K562 (cell line): ENCODE measurements at regions not wholly inside any gene's neighbourhood (a gene's known extent, or its start where the extent isn't known, plus 50 kb on each side); places are given as distances from the start of the nearest gene placed in this dataset.

Experiments
- ATAC-seq: fragments of 200-7000 bp; cut with Tn5 transposase; 3 replicates; pipeline ENCODE4 v1.9.1; 2020; ENCODE audit warnings: moderate library complexity
- BruUV-seq: library from RNA; stranded (reverse); fragments of 400-500 nt; replicated peaks from 2 replicates; lab custom pipeline; 2021; lab: Mats Ljungman, UMichigan
- CTCF ChIA-PET: fragments of 300-600 bp; formaldehyde crosslinking; extraction: SDS; loops from one replicate; lab custom pipeline; 2021; ENCODE audit warnings: low intra/inter-chr PET ratio; lab: Yijun Ruan, JAX
- POLR2A ChIA-PET: fragments of 300-600, 350-650 bp; sonication (Branson Sonifier 250); formaldehyde crosslinking; extraction: SDS; loops from one replicate; lab custom pipeline; 2021; ENCODE audit warnings: antibody characterized with exemption, inconsistent platforms; lab: Yijun Ruan, JAX
- DNase-seq, 4 experiments: peaks; one replicate each; pipeline versions ENCODE4 v3.0.0 to v3.0.0-alpha.2; 2011 to 2018; ENCODE audit warnings: low spot score in 3 of 4, mixed read lengths in 3 of 4; ENCODE audit errors: extremely low read depth in 1 of 4
- FAIRE-seq: peaks from 2 replicates; lab custom pipeline; 2011; peaks lifted over from hg19 to GRCh38; lab: Jason Lieb, UNC
- H2AFZ ChIP-seq: 2 replicates; pipeline ENCODE4 v1.6.0; 2011; ENCODE audit warnings: low read depth, low read length, control low read depth, inconsistent platforms
- H3K27ac ChIP-seq: fragments of 200-600 bp; 3 replicates; pipeline ENCODE4 v1.8.0; 2011; ENCODE audit warnings: low read depth, mild to moderate bottlenecking, control low read depth, inconsistent platforms, low read length, moderate library complexity, mixed read lengths; ENCODE audit errors: extremely low read depth
- H3K27me3 ChIP-seq, 2 experiments: fragments of 300-600 bp in 1 of 2; 2 replicates in 1 of 2; 3 replicates in 1 of 2; pipeline versions ENCODE4 v1.6.0 to v1.8.0; 2011; ENCODE audit warnings: inconsistent platforms in 2 of 2, low read length in 2 of 2, mild to moderate bottlenecking in 1 of 2, mixed read lengths in 1 of 2, moderate library complexity in 1 of 2; ENCODE audit not compliant: control insufficient read depth in 2 of 2, insufficient read depth in 2 of 2
- H3K36me3 ChIP-seq: fragments of 300-600 bp; 3 replicates; pipeline ENCODE4 v1.8.0; 2011; ENCODE audit warnings: mild to moderate bottlenecking, low read length, inconsistent platforms; ENCODE audit not compliant: control insufficient read depth, insufficient read depth
- H3K4me1 ChIP-seq, 2 experiments: fragments of 200-600 bp in 1 of 2; replicated peaks in 1 of 2; 2 replicates in 1 of 2; 3 replicates in 1 of 2; pipeline versions ENCODE4 v1.5.1 to v1.8.0; 2011; ENCODE audit warnings: inconsistent platforms in 2 of 2, low read length in 2 of 2, mild to moderate bottlenecking in 1 of 2, mixed read lengths in 1 of 2, moderate library complexity in 1 of 2; ENCODE audit not compliant: control insufficient read depth in 2 of 2, insufficient read depth in 2 of 2
- H3K4me2 ChIP-seq: 2 replicates; pipeline ENCODE4 v1.6.1; 2011; ENCODE audit warnings: low read length, control low read depth, inconsistent platforms, mixed read lengths; ENCODE audit not compliant: insufficient read depth
- H3K4me3 ChIP-seq: fragments of 200-600 bp; sonication (generic), shearing (Covaris generic); 2 replicates; pipeline ENCODE4 v1.5.1; 2016; ENCODE audit warnings: control low read depth, inconsistent platforms
- H3K79me2 ChIP-seq: fragments of 200-600 bp; 3 replicates; pipeline ENCODE4 v1.8.0; 2011; ENCODE audit warnings: low read length, inconsistent platforms; ENCODE audit not compliant: control insufficient read depth, insufficient read depth
- H3K9ac ChIP-seq, 2 experiments: 2 replicates each; pipeline versions ENCODE4 v1.6.0 to v1.6.1; 2011; ENCODE audit warnings: low read depth in 2 of 2, low read length in 2 of 2, control low read depth in 1 of 2, inconsistent platforms in 1 of 2, mild to moderate bottlenecking in 1 of 2, mixed read lengths in 1 of 2; ENCODE audit not compliant: insufficient read depth in 1 of 2
- H3K9me1 ChIP-seq: one replicate; pipeline ENCODE4 v1.6.0; 2011; ENCODE audit warnings: inconsistent platforms, mild to moderate bottlenecking, low read length, moderate library complexity; ENCODE audit not compliant: control insufficient read depth, insufficient read depth
- H3K9me3 ChIP-seq: replicated peaks from 2 replicates; pipeline ENCODE4 v1.5.1; 2011; ENCODE audit warnings: low read depth, low read length, inconsistent platforms; ENCODE audit not compliant: control insufficient read depth, insufficient read depth
- H4K20me1 ChIP-seq: replicated peaks from 2 replicates; pipeline ENCODE4 v1.6.1; 2011; ENCODE audit warnings: low read length, inconsistent platforms, mixed read lengths; ENCODE audit not compliant: control insufficient read depth, insufficient read depth
- CTCF ChIP-seq, 3 experiments: IDR thresholded peaks in 2 of 3; conservative IDR thresholded peaks in 1 of 3; 2 replicates each; pipeline ENCODE4 v1.5.1; 2011 to 2012; ENCODE audit warnings: low read length in 3 of 3, mild to moderate bottlenecking in 3 of 3, control low read depth in 2 of 3, improper control_type of control experiment in 1 of 3, inconsistent platforms in 1 of 3, low read depth in 1 of 3, mixed read lengths in 1 of 3, moderate library complexity in 1 of 3; ENCODE audit not compliant: insufficient read depth in 2 of 3
- DACH1 ChIP-seq: fragments of 450-650 bp; IDR thresholded peaks from 2 replicates; pipeline ENCODE4 v1.6.1; 2018; ENCODE audit not compliant: partially characterized antibody
- SMC3 ChIP-seq: conservative IDR thresholded peaks from 2 replicates; pipeline ENCODE4 v1.6.1; 2011; ENCODE audit warnings: low read depth, low read length, improper control_type of control experiment; ENCODE audit not compliant: insufficient read depth
- ZBTB11 ChIP-seq, 3 experiments: fragments of 200-800 bp in 1 of 3; fragments of 250-450 bp in 1 of 3; fragments of 450-650 bp in 1 of 3; sonication (Bioruptor Pico) in 1 of 3; sonication (Bioruptor generic) in 1 of 3; formaldehyde crosslinking in 1 of 3; IDR thresholded peaks; 2 replicates each; pipeline versions ENCODE4 v1.6.1 to v1.8.0; 2016 to 2022; ENCODE audit warnings: mild to moderate bottlenecking in 2 of 3, missing genetic modification characterization in 2 of 3, missing compliant biosample characterization in 1 of 3, moderate library complexity in 1 of 3
- ZNF407 ChIP-seq: fragments of 450-650 bp; IDR thresholded peaks from 2 replicates; pipeline ENCODE4 v1.6.1; 2016; ENCODE audit warnings: low read depth
- WGBS: fragments of 100-300 bp; shearing (Covaris generic); methylation state at CpG from one replicate; pipeline ENCODE4 v1.1.6; 2016; ENCODE audit warnings: low coverage, mixed read lengths; ENCODE audit not compliant: insufficient coverage; ENCODE audit errors: missing lambda C conversion rate; 5-methylcytosine and 5-hydroxymethylcytosine counted together
- in situ Hi-C: fragments of 300-500 bp; cut with MboI; formaldehyde crosslinking; loops from 4 replicates; pipeline ENCODE4 v1.15.0; 2018; ENCODE audit warnings: inconsistent platforms, mixed read lengths
- intact Hi-C: fragments of 100-400 bp; cut with micrococcal nuclease; formaldehyde crosslinking; loops from 2 replicates; pipeline ENCODE4 v1.14.2; 2022

GRCh38 chr1:90336552-90337324 is 341.8 kb downstream of the ZNF326 start:
- no peak for DNase-seq
- CTCF ChIA-PET: no interaction called here
- H2AFZ ChIP-seq: no peak overlapping the region
- BruUV-seq: no TSS peak
- WGBS: 0% methylated on average over 8 of the region's 8 CpGs
- H3K9ac ChIP-seq: no peak overlapping the region
- no peaks in the 10 kb centered on the region for H3K9me3 ChIP-seq
- no peak overlapping the region for H3K4me2 ChIP-seq
- in situ Hi-C loops: no loop called here
- H3K27ac ChIP-seq: no peak overlapping the region
- H4K20me1 ChIP-seq: no peaks in the 10 kb centered on the region
- no peaks in the 10 kb centered on the region for H3K9me1 ChIP-seq
- no peak overlapping the region for H3K4me3 ChIP-seq
- no peaks in the 10 kb centered on the region for H3K36me3 ChIP-seq
- POLR2A ChIA-PET: interaction anchor here (0.6 to 0.7 kb wide), 2 partner anchors 9 to 225 kb away, joined by 3 read pairs; no protein-coding TSS in a partner anchor
- no peak for FAIRE-seq
- no peaks in the 10 kb centered on the region for H3K27me3 ChIP-seq
- intact Hi-C loops: no loop called here
- H3K4me1 ChIP-seq: no peaks in the 10 kb centered on the region
- ATAC-seq: no peak
- no peaks in the 10 kb centered on the region for H3K79me2 ChIP-seq
- TF ChIP-seq DACH1 (peak; percentile 91), ZBTB11 (CRISPR knock-in tag; IDR thresholded peaks at IDR 0.05) (no peak), ZNF407 (no peak), CTCF (IDR thresholded peaks at IDR 0.05 in 2 of 3, conservative IDR thresholded peaks at IDR 0.05 in 1 of 3; ENCODE audit: insufficient read depth in 2 of 3, low read depth in 1 of 3, low read length in 3 of 3) (peak in 1 of 3 experiments; percentile 17; a peak in 1 of 6 replicates), SMC3 (no peak)
